ENCODE measurements at regions not wholly inside any gene's neighbourhood (a gene's known extent, or its start where the extent isn't known, plus 50 kb on each side); places are given as distances from the start of the nearest gene placed in this dataset.

GRCh38 chr4:183837222-183837621, 67.9 kb upstream of the STOX2 start:
- Histone ChIP-seq H3K4me3 (ENCODE audit: insufficient read depth, low read depth, low read length) (no peak overlapping the region), H2BK15ac (ENCODE audit: low read depth, low read length) (no peak overlapping the region), H2AFZ (replicated peaks; ENCODE audit: low read length, poor library complexity) (no peak overlapping the region), H3K4me2 (ENCODE audit: low read depth, low read length) (no peak overlapping the region), H4K20me1 (ENCODE audit: insufficient read depth, low read length) (no peaks in the 10 kb centered on the region), H2BK120ac (ENCODE audit: low read depth, low read length) (no peak overlapping the region), H4K91ac (ENCODE audit: insufficient read depth, low read depth, low read length) (no peak overlapping the region), H3K14ac (replicated peaks; ENCODE audit: low read depth, low read length) (no peak overlapping the region), H3K4me1 (ENCODE audit: control insufficient read depth, insufficient read depth, low read length) (no peaks in the 10 kb centered on the region), H3K56ac (ENCODE audit: extremely low read depth, insufficient read depth, low read length) (no peak overlapping the region), H3K4ac (ENCODE audit: low read depth, low read length) (no peak overlapping the region), H3K23ac (ENCODE audit: low read depth, low read length) (no peak overlapping the region), H3K9me1 (ENCODE audit: insufficient read depth, low read length) (no peaks in the 10 kb centered on the region), H3K27me3 (ENCODE audit: control insufficient read depth, insufficient read depth, low read length) (peaks cover 2% of the 10 kb centered on the region; the same call in 1 of the 2 replicates), H2BK20ac (ENCODE audit: low read depth, low read length) (no peak overlapping the region), H3K36me3 (ENCODE audit: control insufficient read depth, insufficient read depth, low read length) (no peaks in the 10 kb centered on the region), H3K79me1 (ENCODE audit: low read depth in 1 of 2, low read length in 2 of 2) (no peaks in the 10 kb centered on the region), H4K8ac (ENCODE audit: low read depth in 2 of 2, low read length in 2 of 2) (no peak overlapping the region), H2BK5ac (ENCODE audit: low read depth, low read length, poor library complexity, severe bottlenecking) (no peak overlapping the region), H3K18ac (ENCODE audit: low read depth, low read length) (no peak overlapping the region), H3K27ac (ENCODE audit: insufficient read depth, low read length) (no peak overlapping the region), H4K5ac (ENCODE audit: low read depth, low read length) (no peak overlapping the region), H3K9ac (ENCODE audit: low read depth, low read length) (no peak overlapping the region), H3K9me3 (ENCODE audit: control insufficient read depth, insufficient read depth, low read length) (no peaks in the 10 kb centered on the region), H2AK5ac (ENCODE audit: low read depth, low read length) (no peak overlapping the region), H2AK9ac (replicated peaks; ENCODE audit: low read depth, low read length, poor library complexity) (no peak overlapping the region)
- no peak for DNase-seq
- no TSS peak for BruUV-seq (replicated peaks)
- intact Hi-C loops (cut with micrococcal nuclease) (no loop called here), in situ Hi-C loops (cut with MboI; ENCODE audit: low sequenced_read_pairs) (loop anchor here (5.0 kb wide), 2 partner anchors 260 to 335 kb away; no protein-coding TSS in a partner anchor), dilution Hi-C loops (cut with HindIII; ENCODE audit: low sequenced_read_pairs, unreplicated experiment) (no loop called here)
- CTCF ChIA-PET = no interaction called here
- POLR2A ChIA-PET (ENCODE audit: unreplicated experiment) = no interaction called here
- no peak for ATAC-seq (ENCODE audit: low read depth)
- TF ChIP-seq ELK1 (IDR thresholded peaks at IDR 0.05; ENCODE audit: borderline replicate concordance, low read depth, low read length) = no peak
- TF ChIP-seq SMC3 (IDR thresholded peaks at IDR 0.05; ENCODE audit: low read depth, low read length) = no peak
- no peak for TF ChIP-seq RCOR1 (IDR thresholded peaks at IDR 0.05; ENCODE audit: insufficient replicate concordance, low read length)
- TF ChIP-seq POLR2A (IDR thresholded peaks at IDR 0.05; ENCODE audit: low read depth, low read length) = no peak
- TF ChIP-seq NFE2L2 (IDR thresholded peaks at IDR 0.05; ENCODE audit: low read depth, low read length) = no peak
- no peak for TF ChIP-seq CTCF (conservative IDR thresholded peaks at IDR 0.05; ENCODE audit: low read depth, low read length)
- no peak for TF ChIP-seq BHLHE40 (IDR thresholded peaks at IDR 0.05; ENCODE audit: low read depth, low read length)
- no peak for TF ChIP-seq USF2 (IDR thresholded peaks at IDR 0.05; ENCODE audit: low read depth, low read length)
- no peak for TF ChIP-seq MAFK (IDR thresholded peaks at IDR 0.05; ENCODE audit: low read depth, low read length)
- no peak for TF ChIP-seq CEBPB (IDR thresholded peaks at IDR 0.05; ENCODE audit: low read depth, low read length)
- no peak for TF ChIP-seq RFX5 (IDR thresholded peaks at IDR 0.05; ENCODE audit: low read depth, low read length)
- no peak for TF ChIP-seq CHD1 (IDR thresholded peaks at IDR 0.05; ENCODE audit: low read depth, low read length)
- TF ChIP-seq RAD21 (IDR thresholded peaks at IDR 0.05; ENCODE audit: low read length) = no peak
- TF ChIP-seq FOS (IDR thresholded peaks at IDR 0.05; ENCODE audit: low read depth, low read length) = no peak
- TF ChIP-seq MAZ (IDR thresholded peaks at IDR 0.05; ENCODE audit: borderline replicate concordance, low read depth, low read length) = no peak
- TF ChIP-seq MXI1 (IDR thresholded peaks at IDR 0.05; ENCODE audit: borderline replicate concordance, low read depth, low read length) = no peak
- 86% methylated on average over 1 of the region's 5 CpGs; no CpG with 5 or more reads in 1 of the 2 experiments for WGBS, 2 experiments (ENCODE audit: extremely low coverage in 2 of 2, insufficient read length in 1 of 2)
